Right ventricle myocardium superior (tissue), 1 donor: ENCODE measurements at regions not wholly inside any gene's neighbourhood (a gene's known extent, or its start where the extent isn't known, plus 50 kb on each side); places are given as distances from the start of the nearest gene placed in this dataset.

ENCODE experiments used
- ATAC-seq: fragments of 200-7000 bp; cut with Tn5 transposase; one replicate; pipeline ENCODE4 v1.9.1; 2020; ENCODE audit warnings: mild to moderate bottlenecking; ENCODE audit not compliant: poor library complexity
- DNase-seq: peaks from one replicate; pipeline ENCODE4 v3.0.0-alpha.2; 2020
- intact Hi-C: fragments of 100-400 bp; cut with DNase I; formaldehyde crosslinking; loops from one replicate; pipeline ENCODE4 v1.11.2; 2022
- donor health status: DM: no; HTN: yes; CAD: no; lungs with severe emphysema.

GRCh38 chr9:79308012-79308411 lies 263.8 kb upstream of the TLE4 start:
- no peak for ATAC-seq

GRCh38 chr9:79312686-79313421 lies 258.9 kb upstream of the TLE4 start:
- DNase-seq (no peak), ATAC-seq (no peak)
- intact Hi-C loops: no loop called here

More at GRCh38 chr9:79308012-79308411, 263.8 kb upstream of the TLE4 start:
- intact Hi-C loops: no loop called here
- DNase-seq: no peak

GRCh38 chr9:79325501-79325900 lies 246.3 kb upstream of the TLE4 start:
- intact Hi-C loops: no loop called here
- no peak for DNase-seq
- no peak for ATAC-seq

GRCh38 chr9:79329861-79330260 lies 241.9 kb upstream of the TLE4 start:
- ATAC-seq (no peak), DNase-seq (no peak)
- intact Hi-C loops: no loop called here

- ATAC-seq (no peak), DNase-seq (no peak)
- intact Hi-C loops: no loop called here
Observed at GRCh38 chr9:79334001-79334400, 237.8 kb upstream of the TLE4 start.

GRCh38 chr9:79334711-79335110 lies 237.1 kb upstream of the TLE4 start:
- ATAC-seq: no peak
- intact Hi-C loops: no loop called here
- no peak for DNase-seq

GRCh38 chr9:79335987-79336386 lies 235.8 kb upstream of the TLE4 start:
- intact Hi-C loops: no loop called here
- no peak for DNase-seq
- no peak for ATAC-seq

- DNase-seq: no peak
- ATAC-seq: no peak
- intact Hi-C loops: no loop called here
Observed at GRCh38 chr9:79341561-79341960, 230.2 kb upstream of the TLE4 start.

GRCh38 chr9:79346350-79347020 lies 225.3 kb upstream of the TLE4 start:
- DNase-seq (no peak), ATAC-seq (no peak)
- intact Hi-C loops: no loop called here

GRCh38 chr9:79352322-79352721 lies 219.4 kb upstream of the TLE4 start:
- ATAC-seq (no peak), DNase-seq (no peak)
- intact Hi-C loops: no loop called here

- ATAC-seq: no peak
- intact Hi-C loops: no loop called here
- DNase-seq: no peak
Observed at GRCh38 chr9:79353856-79354520, 217.8 kb upstream of the TLE4 start.

- intact Hi-C loops: no loop called here
- DNase-seq (no peak), ATAC-seq (no peak)
Observed at GRCh38 chr9:79357194-79357593, 214.6 kb upstream of the TLE4 start.

- intact Hi-C loops: no loop called here
- DNase-seq: peak; percentile 43
- peak; percentile 62 for ATAC-seq
Observed at GRCh38 chr9:79357616-79358015, 214.1 kb upstream of the TLE4 start.

- no peak for DNase-seq
- intact Hi-C loops: no loop called here
- no peak for ATAC-seq
Observed at GRCh38 chr9:79360387-79361347, 211.1 kb upstream of the TLE4 start.

GRCh38 chr9:79362100-79363081 lies 209.4 kb upstream of the TLE4 start:
- ATAC-seq: no peak
- intact Hi-C loops: no loop called here
- DNase-seq: no peak

- DNase-seq: no peak
- intact Hi-C loops: no loop called here
- ATAC-seq: no peak
Observed at GRCh38 chr9:79369676-79370075, 202.1 kb upstream of the TLE4 start.

- DNase-seq (no peak), ATAC-seq (no peak)
- intact Hi-C loops: no loop called here
Observed at GRCh38 chr9:79371301-79371700, 200.5 kb upstream of the TLE4 start.
